NCI-H1417 (cell line): ENCODE measurements at regions not wholly inside any gene's neighbourhood (a gene's known extent, or its start where the extent isn't known, plus 50 kb on each side); places are given as distances from the start of the nearest gene placed in this dataset.
A peak's percentile ranks its signal among the peaks of the same experiment; 100 is the strongest.

Source experiments
- DNase-seq, 3 experiments: peaks; one replicate each; lab custom pipeline; 2025; lab: John Stamatoyannopoulos, UW

GRCh38 chr6:74093361-74093760, 397.4 kb downstream of the CD109 start:
- DNase-seq: no peak

- DNase-seq: no peak
Measured at GRCh38 chr6:74091794-74092157, 395.8 kb downstream of the CD109 start.

GRCh38 chr6:74091136-74091793, 395.3 kb downstream of the CD109 start:
- DNase-seq: peak; percentile 8 to 59 (median 52)

GRCh38 chr6:74087899-74088298, 391.9 kb downstream of the CD109 start:
- no peak for DNase-seq

- DNase-seq: no peak
Measured at GRCh38 chr6:74075896-74076295, 379.9 kb downstream of the CD109 start.

- no peak for DNase-seq
Measured at GRCh38 chr6:74075323-74075722, 379.3 kb downstream of the CD109 start.

GRCh38 chr6:74074645-74075044, 378.6 kb downstream of the CD109 start:
- DNase-seq: no peak

GRCh38 chr6:74073999-74074398, 378.0 kb downstream of the CD109 start:
- DNase-seq: no peak

- DNase-seq: no peak
Measured at GRCh38 chr6:74073429-74073828, 377.4 kb downstream of the CD109 start.

- no peak for DNase-seq
Measured at GRCh38 chr6:74071214-74071613, 375.2 kb downstream of the CD109 start.

- no peak for DNase-seq
Measured at GRCh38 chr6:74070711-74071110, 374.7 kb downstream of the CD109 start.

- DNase-seq: no peak
Measured at GRCh38 chr6:74070091-74070490, 374.1 kb downstream of the CD109 start.

- no peak for DNase-seq
Measured at GRCh38 chr6:74069089-74069581, 373.1 kb downstream of the CD109 start.

GRCh38 chr6:74066168-74066871, 370.3 kb downstream of the CD109 start:
- no peak for DNase-seq

- DNase-seq: no peak
Measured at GRCh38 chr6:74065705-74066104, 369.7 kb downstream of the CD109 start.

GRCh38 chr6:74063391-74063790, 367.4 kb downstream of the CD109 start:
- DNase-seq: no peak

GRCh38 chr6:74061201-74061600, 365.2 kb downstream of the CD109 start:
- DNase-seq: no peak

- no peak for DNase-seq
Measured at GRCh38 chr6:74060354-74060753, 364.4 kb downstream of the CD109 start.

GRCh38 chr6:74058606-74059005, 362.6 kb downstream of the CD109 start:
- no peak for DNase-seq

- DNase-seq: no peak
Measured at GRCh38 chr6:74057326-74057725, 361.3 kb downstream of the CD109 start.

- no peak for DNase-seq
Measured at GRCh38 chr6:74054190-74054589, 358.2 kb downstream of the CD109 start.

GRCh38 chr6:74050921-74051320, 354.9 kb downstream of the CD109 start:
- DNase-seq: no peak

- no peak for DNase-seq
Measured at GRCh38 chr6:74048387-74048786, 352.4 kb downstream of the CD109 start.
